ENCODE measurements at regions not wholly inside any gene's neighbourhood (a gene's known extent, or its start where the extent isn't known, plus 50 kb on each side); places are given as distances from the start of the nearest gene placed in this dataset.

DNA sequence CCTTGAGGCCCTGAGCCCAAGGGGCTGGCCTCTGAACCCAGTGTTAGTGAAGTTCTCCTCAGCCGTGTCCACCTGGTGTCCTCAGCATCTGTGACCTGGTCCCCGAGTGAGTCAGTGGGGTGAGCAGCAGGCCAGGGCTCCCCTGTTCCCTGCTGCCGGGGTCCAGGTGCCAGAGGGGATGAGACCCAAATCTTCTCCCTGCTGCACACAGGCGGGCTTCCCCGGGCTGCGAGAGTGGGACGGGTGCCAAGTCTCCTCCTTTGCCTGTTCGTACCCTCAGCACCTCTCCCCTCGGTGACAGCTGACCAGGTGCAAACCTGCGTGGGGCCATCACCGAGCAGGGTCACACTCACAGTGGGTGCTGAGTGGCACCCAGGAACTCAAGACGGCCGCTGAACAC lies 514.5 kb downstream of the TBC1D22A start:
- TF ChIP-seq, protein P1, sequence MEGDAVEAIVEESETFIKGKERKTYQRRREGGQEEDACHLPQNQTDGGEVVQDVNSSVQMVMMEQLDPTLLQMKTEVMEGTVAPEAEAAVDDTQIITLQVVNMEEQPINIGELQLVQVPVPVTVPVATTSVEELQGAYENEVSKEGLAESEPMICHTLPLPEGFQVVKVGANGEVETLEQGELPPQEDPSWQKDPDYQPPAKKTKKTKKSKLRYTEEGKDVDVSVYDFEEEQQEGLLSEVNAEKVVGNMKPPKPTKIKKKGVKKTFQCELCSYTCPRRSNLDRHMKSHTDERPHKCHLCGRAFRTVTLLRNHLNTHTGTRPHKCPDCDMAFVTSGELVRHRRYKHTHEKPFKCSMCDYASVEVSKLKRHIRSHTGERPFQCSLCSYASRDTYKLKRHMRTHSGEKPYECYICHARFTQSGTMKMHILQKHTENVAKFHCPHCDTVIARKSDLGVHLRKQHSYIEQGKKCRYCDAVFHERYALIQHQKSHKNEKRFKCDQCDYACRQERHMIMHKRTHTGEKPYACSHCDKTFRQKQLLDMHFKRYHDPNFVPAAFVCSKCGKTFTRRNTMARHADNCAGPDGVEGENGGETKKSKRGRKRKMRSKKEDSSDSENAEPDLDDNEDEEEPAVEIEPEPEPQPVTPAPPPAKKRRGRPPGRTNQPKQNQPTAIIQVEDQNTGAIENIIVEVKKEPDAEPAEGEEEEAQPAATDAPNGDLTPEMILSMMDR (IDR thresholded peaks at IDR 0.05; ENCODE audit: control insufficient read depth, extremely low read depth, insufficient read depth) = no peak
- no peak overlapping the region for H3K4me3 ChIP-seq (ENCODE audit: low read depth, low read length)
- no peak for DNase-seq (ENCODE audit: low read depth)

GRCh38 chr22:47276450-47276820 lies 514.0 kb downstream of the TBC1D22A start:
- H3K4me3 ChIP-seq (ENCODE audit: low read depth, low read length) = no peak overlapping the region
- TF ChIP-seq, protein P1 (IDR thresholded peaks at IDR 0.05; ENCODE audit: control insufficient read depth, extremely low read depth, insufficient read depth) = no peak
- DNase-seq (ENCODE audit: low read depth) = no peak

GRCh38 chr22:47275605-47276449 lies 513.4 kb downstream of the TBC1D22A start:
- DNase-seq (ENCODE audit: low read depth) = no peak
- no peak overlapping the region for H3K4me3 ChIP-seq (ENCODE audit: low read depth, low read length)
- TF ChIP-seq, protein P1 (IDR thresholded peaks at IDR 0.05; ENCODE audit: control insufficient read depth, extremely low read depth, insufficient read depth) = 0 out of 2 replicates have a peak, but pooled peaks have one; percentile 10

GRCh38 chr22:47274196-47274595 lies 511.7 kb downstream of the TBC1D22A start:
- TF ChIP-seq, protein P1 (IDR thresholded peaks at IDR 0.05; ENCODE audit: control insufficient read depth, extremely low read depth, insufficient read depth) = no peak
- no peak for DNase-seq (ENCODE audit: low read depth)
- H3K4me3 ChIP-seq (ENCODE audit: low read depth, low read length) = no peak overlapping the region

DNA sequence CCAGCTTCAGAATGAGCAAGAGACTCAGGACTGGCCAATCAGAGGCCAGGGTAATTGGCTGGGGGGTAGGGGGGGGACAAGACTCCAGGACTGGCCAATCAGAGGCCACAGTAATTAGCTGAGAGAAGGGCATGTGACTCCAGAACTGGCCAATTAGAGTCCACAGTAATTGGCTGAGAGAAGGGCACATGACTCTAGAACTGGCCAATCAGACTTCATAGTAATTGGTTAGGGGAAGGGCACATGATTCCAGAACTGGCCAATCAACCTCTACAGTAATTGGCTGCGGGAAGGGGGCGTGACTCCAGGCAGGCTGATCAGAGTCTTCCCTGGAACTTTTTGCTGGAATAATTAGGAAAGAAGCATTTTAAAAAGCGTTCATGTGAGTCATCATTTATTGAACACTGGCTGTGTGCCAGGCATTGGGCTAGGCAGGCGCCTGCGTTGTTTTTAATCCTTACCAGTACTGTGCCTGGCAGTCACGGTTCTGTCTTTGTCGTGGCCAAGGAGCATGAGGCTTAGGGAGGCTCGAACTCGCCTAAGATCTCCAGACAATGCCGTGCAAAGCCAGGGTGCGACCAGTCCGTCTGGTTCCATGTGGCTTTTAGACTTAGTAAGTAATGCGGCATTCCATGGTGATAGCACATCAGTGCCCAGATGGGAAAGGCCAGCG lies 508.1 kb downstream of the TBC1D22A start:
- no peak for DNase-seq (ENCODE audit: low read depth)
- no peak overlapping the region for H3K4me3 ChIP-seq (ENCODE audit: low read depth, low read length)
- TF ChIP-seq, protein P1 (IDR thresholded peaks at IDR 0.05; ENCODE audit: control insufficient read depth, extremely low read depth, insufficient read depth) = no peak

DNA sequence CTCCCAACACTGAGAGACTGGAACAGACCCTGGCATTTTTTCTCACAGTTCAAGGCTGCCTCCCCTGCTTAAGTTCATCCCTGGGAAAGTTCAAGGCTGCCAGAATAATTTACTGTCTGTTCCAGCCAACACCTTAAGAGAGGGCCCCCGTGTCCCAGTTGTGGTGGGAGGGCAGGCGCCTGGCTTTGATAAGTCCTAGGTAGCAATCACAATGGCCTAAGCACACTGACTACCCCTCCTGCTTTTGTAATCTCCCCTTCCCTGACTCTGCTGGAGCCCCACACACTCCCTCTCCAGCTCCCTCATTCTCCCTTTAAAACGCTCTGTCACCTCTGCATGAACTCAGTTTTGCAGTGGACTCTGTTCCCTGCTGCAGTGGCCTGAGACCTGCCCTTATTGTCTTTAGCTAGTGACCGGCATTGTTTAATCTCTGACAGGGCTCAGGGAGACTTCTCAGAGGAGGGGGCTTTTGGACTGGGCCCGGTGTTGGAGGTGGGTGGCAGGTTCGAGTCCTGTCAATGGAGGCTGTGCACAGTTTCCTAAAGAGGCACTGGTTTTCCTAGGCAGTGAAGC lies 507.2 kb downstream of the TBC1D22A start:
- no peak for DNase-seq (ENCODE audit: low read depth)
- H3K4me3 ChIP-seq (ENCODE audit: low read depth, low read length) = no peak overlapping the region
- TF ChIP-seq, protein P1 (IDR thresholded peaks at IDR 0.05; ENCODE audit: control insufficient read depth, extremely low read depth, insufficient read depth) = no peak
